Right ventricle myocardium superior (tissue), 1 donor: ENCODE measurements at regions not wholly inside any gene's neighbourhood (a gene's known extent, or its start where the extent isn't known, plus 50 kb on each side); places are given as distances from the start of the nearest gene placed in this dataset.

Source experiments
- ATAC-seq: fragments of 200-7000 bp; cut with Tn5 transposase; one replicate; pipeline ENCODE4 v1.9.1; 2020; ENCODE audit warnings: mild to moderate bottlenecking; ENCODE audit not compliant: poor library complexity
- DNase-seq: peaks from one replicate; pipeline ENCODE4 v3.0.0-alpha.2; 2020
- intact Hi-C: fragments of 100-400 bp; cut with DNase I; formaldehyde crosslinking; loops from one replicate; pipeline ENCODE4 v1.11.2; 2022
- donor health status: DM: no; HTN: yes; CAD: no; lungs with severe emphysema.

GRCh38 chr1:208499026-208499425, 254.8 kb upstream of the PLXNA2 start:
- ATAC-seq, result no peak
- DNase-seq, result no peak

GRCh38 chr1:208499601-208500000, 255.4 kb upstream of the PLXNA2 start:
- ATAC-seq (no peak), DNase-seq (no peak)
- intact Hi-C loops, result no loop called here

More at GRCh38 chr1:208499026-208499425, 254.8 kb upstream of the PLXNA2 start:
- intact Hi-C loops, result no loop called here

- no peak for ATAC-seq
- no peak for DNase-seq
- intact Hi-C loops, result no loop called here
Observed at GRCh38 chr1:208500375-208500774, 256.2 kb upstream of the PLXNA2 start.

- no peak for DNase-seq
- intact Hi-C loops, result no loop called here
- no peak for ATAC-seq
Observed at GRCh38 chr1:208501542-208501941, 257.4 kb upstream of the PLXNA2 start.

- intact Hi-C loops, result no loop called here
- DNase-seq (no peak), ATAC-seq (no peak)
Observed at GRCh38 chr1:208503787-208504186, 259.6 kb upstream of the PLXNA2 start.

GRCh38 chr1:208506812-208507211, 262.6 kb upstream of the PLXNA2 start:
- DNase-seq, result no peak
- no peak for ATAC-seq
- intact Hi-C loops, result no loop called here

GRCh38 chr1:208509072-208509471, 264.9 kb upstream of the PLXNA2 start:
- ATAC-seq (no peak), DNase-seq (no peak)
- intact Hi-C loops, result no loop called here

- no peak for ATAC-seq
- no peak for DNase-seq
- intact Hi-C loops, result no loop called here
Observed at GRCh38 chr1:208510192-208510952, 266.2 kb upstream of the PLXNA2 start.

GRCh38 chr1:208511242-208511860, 267.2 kb upstream of the PLXNA2 start:
- no peak for ATAC-seq
- intact Hi-C loops, result no loop called here
- no peak for DNase-seq

GRCh38 chr1:208513799-208514198, 269.6 kb upstream of the PLXNA2 start:
- ATAC-seq (no peak), DNase-seq (no peak)
- intact Hi-C loops, result no loop called here

GRCh38 chr1:208515129-208515528, 270.9 kb upstream of the PLXNA2 start:
- intact Hi-C loops, result no loop called here
- ATAC-seq (no peak), DNase-seq (no peak)

- ATAC-seq, result no peak
- DNase-seq, result no peak
- intact Hi-C loops, result no loop called here
Observed at GRCh38 chr1:208516780-208517179, 272.6 kb upstream of the PLXNA2 start.

GRCh38 chr1:208520438-208521099, 276.4 kb upstream of the PLXNA2 start:
- intact Hi-C loops, result no loop called here
- DNase-seq (no peak), ATAC-seq (no peak)

GRCh38 chr1:208521534-208521933, 277.4 kb upstream of the PLXNA2 start:
- ATAC-seq, result no peak
- intact Hi-C loops, result no loop called here
- no peak for DNase-seq

GRCh38 chr1:208523007-208523406, 278.8 kb upstream of the PLXNA2 start:
- DNase-seq, result no peak
- intact Hi-C loops, result no loop called here
- ATAC-seq, result no peak

GRCh38 chr1:208524376-208524775, 280.2 kb upstream of the PLXNA2 start:
- DNase-seq (no peak), ATAC-seq (no peak)
- intact Hi-C loops, result no loop called here

GRCh38 chr1:208524925-208525324, 280.7 kb upstream of the PLXNA2 start:
- intact Hi-C loops, result no loop called here

GRCh38 chr1:208525417-208525816, 281.2 kb upstream of the PLXNA2 start:
- ATAC-seq, result no peak
- intact Hi-C loops, result no loop called here

More at GRCh38 chr1:208524925-208525324, 280.7 kb upstream of the PLXNA2 start:
- DNase-seq (no peak), ATAC-seq (no peak)

GRCh38 chr1:208526613-208527125, 282.5 kb upstream of the PLXNA2 start:
- DNase-seq (no peak), ATAC-seq (no peak)
- intact Hi-C loops, result no loop called here

More at GRCh38 chr1:208525417-208525816, 281.2 kb upstream of the PLXNA2 start:
- no peak for DNase-seq

GRCh38 chr1:208527156-208527555, 283.0 kb upstream of the PLXNA2 start:
- DNase-seq (no peak), ATAC-seq (no peak)
- intact Hi-C loops, result no loop called here
